HUES48 (cell line): ENCODE measurements at regions not wholly inside any gene's neighbourhood (a gene's known extent, or its start where the extent isn't known, plus 50 kb on each side); places are given as distances from the start of the nearest gene placed in this dataset.
"Not testable (repeated sequence)": the region's sequence is repeated elsewhere in the genome, so short reads cannot be mapped to it uniquely, and the experiment has no call there.

Experiments used
- H3K27ac ChIP-seq: one replicate; pipeline ENCODE4 v1.7.0; 2013; ENCODE audit warnings: low read depth, low read length, inconsistent platforms
- H3K27me3 ChIP-seq: 2 replicates; pipeline ENCODE4 v1.6.1; 2013; ENCODE audit warnings: mild to moderate bottlenecking, low read length; ENCODE audit not compliant: control insufficient read depth, insufficient read depth
- H3K36me3 ChIP-seq: 2 replicates; pipeline ENCODE4 v1.6.1; 2013; ENCODE audit warnings: low read length; ENCODE audit not compliant: control insufficient read depth, insufficient read depth
- H3K4me1 ChIP-seq: 2 replicates; pipeline ENCODE4 v1.6.1; 2013; ENCODE audit warnings: mild to moderate bottlenecking, low read length; ENCODE audit not compliant: control insufficient read depth, insufficient read depth
- H3K4me3 ChIP-seq: 2 replicates; pipeline ENCODE4 v1.5.1; 2013; ENCODE audit warnings: mild to moderate bottlenecking, low read depth, low read length
- H3K9ac ChIP-seq: 2 replicates; pipeline ENCODE4 v1.6.1; 2013; ENCODE audit warnings: mild to moderate bottlenecking, low read depth, low read length, moderate library complexity
- H3K9me3 ChIP-seq: 2 replicates; pipeline ENCODE4 v1.6.1; 2013; ENCODE audit warnings: low read length; ENCODE audit not compliant: control insufficient read depth, insufficient read depth

DNA sequence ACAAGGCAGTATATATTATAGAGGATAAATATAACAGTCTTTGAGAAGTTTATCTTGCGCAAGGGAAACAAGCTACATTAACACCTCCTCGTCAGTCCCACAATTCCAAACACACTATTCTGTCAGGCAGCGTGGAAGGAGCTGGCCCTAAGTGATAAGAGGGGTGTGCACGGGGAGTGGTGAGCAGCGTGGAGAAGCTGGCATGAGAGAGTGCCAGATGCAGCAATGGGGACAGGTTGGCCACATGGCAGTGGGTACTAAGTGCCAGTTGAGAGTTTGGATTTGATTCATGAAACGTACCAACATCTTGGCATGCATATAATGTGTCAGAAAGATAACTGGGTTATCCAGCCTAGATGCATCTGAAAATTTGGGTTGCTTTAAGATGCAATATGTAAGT is 460.2 kb downstream of the ICE1 start:
- Histone ChIP-seq H3K4me3 (no peak overlapping the region), H3K4me1 (no peaks in the 10 kb centered on the region), H3K27ac (no peak overlapping the region), H3K27me3 (no peaks in the 10 kb centered on the region; the same call in 1 of the 2 replicates), H3K9me3 (no peaks in the 10 kb centered on the region), H3K36me3 (no peaks in the 10 kb centered on the region), H3K9ac (no peak overlapping the region)

DNA sequence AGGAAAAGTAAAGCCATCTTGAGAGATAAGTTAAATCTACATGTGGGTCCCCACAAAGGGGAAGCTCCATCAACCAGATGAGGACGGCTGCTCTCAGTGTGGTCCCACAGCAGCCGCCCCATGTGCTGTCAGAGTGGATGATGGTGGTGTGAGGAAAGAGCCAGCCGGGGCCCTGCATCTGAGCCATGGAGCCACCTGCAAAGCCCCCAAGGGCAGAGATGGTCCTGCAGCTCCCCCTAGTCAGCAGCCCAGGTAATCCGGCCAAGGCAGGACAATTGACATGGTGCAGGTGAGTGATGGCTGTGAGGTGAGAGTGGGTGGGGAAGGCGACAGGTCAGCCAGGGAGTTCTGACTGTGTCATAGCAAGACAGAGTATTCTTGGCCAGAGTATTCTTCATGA is 458.8 kb downstream of the ICE1 start:
- H3K4me3 ChIP-seq = no peak overlapping the region
- no peak overlapping the region for H3K27ac ChIP-seq
- no peaks in the 10 kb centered on the region for H3K27me3 ChIP-seq
- no peaks in the 10 kb centered on the region for H3K36me3 ChIP-seq
- no peaks in the 10 kb centered on the region for H3K9me3 ChIP-seq
- H3K9ac ChIP-seq = no peak overlapping the region
- H3K4me1 ChIP-seq = no peaks in the 10 kb centered on the region

DNA sequence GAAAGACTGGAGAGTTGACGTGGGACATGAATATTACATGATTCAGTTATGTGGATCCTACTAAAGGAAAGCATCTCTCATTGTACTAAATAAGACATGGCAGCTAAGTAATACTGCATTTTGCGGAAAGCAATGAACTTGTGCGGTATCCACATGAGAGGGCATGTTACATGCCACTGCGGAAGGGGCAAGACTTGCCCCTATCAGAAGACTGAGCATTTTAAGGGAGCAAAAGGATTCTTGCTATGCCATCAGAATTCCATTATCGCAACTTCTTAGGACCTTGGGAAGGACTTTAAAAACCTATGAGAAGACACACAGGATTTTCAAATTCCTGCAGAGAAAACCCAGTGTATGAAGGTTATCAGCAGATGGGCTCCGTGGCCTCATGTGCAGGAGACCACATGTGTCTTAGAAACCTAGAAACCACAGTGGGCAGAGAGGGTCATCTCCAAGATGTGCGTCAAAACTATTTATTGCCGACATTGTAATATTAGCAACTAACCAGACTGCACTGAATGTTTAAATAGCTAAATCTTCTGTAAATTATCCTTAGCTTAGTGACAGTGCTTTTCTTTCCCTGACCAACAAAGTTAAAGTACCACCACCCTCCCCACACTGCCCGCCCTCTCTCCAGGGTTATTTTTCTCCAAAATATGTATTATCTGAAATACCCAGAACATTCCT is 457.7 kb downstream of the ICE1 start:
- no peak overlapping the region for H3K4me3 ChIP-seq

DNA sequence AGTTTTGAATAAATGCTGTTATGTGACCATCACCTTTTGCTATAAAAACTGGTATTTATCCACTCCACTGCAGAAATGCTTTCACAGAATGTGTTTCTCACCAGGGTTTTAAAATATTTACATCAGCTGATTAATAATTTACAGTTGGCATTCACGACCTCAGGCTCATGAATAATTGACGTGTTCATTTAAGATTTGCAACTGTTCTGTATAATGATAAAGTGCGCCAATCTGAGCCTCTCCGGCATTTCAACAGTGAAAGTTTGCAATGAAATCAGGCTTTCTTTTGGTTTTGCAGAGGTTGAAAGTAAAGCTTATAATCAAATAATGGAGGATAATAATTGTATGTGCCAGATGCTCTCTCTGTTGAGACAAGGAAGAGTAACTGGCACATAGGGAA is 434.9 kb downstream of the ICE1 start:
- no peak overlapping the region for H3K9ac ChIP-seq
- no peaks in the 10 kb centered on the region for H3K27me3 ChIP-seq
- H3K36me3 ChIP-seq = no peaks in the 10 kb centered on the region
- H3K27ac ChIP-seq = no peak overlapping the region
- no peaks in the 10 kb centered on the region for H3K4me1 ChIP-seq
- H3K4me3 ChIP-seq = no peak overlapping the region
- no peaks in the 10 kb centered on the region for H3K9me3 ChIP-seq

More for the DNA sequence above, 457.7 kb downstream of the ICE1 start:
- H3K27me3 ChIP-seq = no peaks in the 10 kb centered on the region
- no peak overlapping the region for H3K9ac ChIP-seq
- H3K27ac ChIP-seq = no peak overlapping the region
- H3K4me1 ChIP-seq = no peaks in the 10 kb centered on the region
- H3K9me3 ChIP-seq = no peaks in the 10 kb centered on the region
- no peaks in the 10 kb centered on the region for H3K36me3 ChIP-seq

DNA sequence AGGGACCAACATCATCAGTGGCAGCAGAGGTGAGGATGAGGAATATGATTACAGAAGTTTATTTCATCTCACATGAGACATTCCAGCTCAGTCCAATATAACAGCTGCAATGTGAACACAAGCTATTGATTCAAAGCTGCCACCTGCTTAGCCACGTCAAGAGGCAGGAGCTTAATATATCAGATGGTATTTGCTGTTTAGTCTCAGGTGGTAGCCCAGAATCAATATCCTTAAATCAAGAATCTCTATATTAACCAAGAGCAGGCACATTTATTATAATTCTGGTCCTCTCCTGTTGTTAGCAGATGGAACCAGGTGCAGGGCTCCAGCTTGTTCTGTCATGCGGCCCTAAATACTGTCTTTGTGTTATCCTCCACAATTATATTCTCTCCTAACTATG is 431.6 kb downstream of the ICE1 start:
- H3K27me3 ChIP-seq = no peaks in the 10 kb centered on the region
- no peak overlapping the region for H3K4me3 ChIP-seq

DNA sequence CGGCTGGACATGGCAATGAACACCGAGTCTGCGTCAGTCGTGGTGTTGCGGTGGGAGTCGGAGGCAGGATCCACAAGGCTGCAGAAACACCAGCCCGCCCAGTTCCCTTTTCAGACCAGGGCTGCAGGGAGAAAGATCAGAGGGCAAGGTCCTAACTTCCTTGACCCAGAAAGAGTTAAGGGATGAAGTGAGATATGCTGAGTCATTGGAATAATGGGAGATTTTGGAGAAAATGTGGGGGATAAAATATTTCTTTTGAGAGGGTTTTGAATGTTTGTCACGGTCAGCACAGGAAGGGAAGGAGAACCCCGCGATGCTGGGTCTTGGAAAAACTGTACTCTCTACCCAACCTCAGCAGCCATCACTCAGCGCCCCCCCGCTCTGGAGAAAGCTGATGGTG is 416.0 kb downstream of the ICE1 start:
- Histone ChIP-seq H3K9ac (no peak overlapping the region), H3K9me3 (no peaks in the 10 kb centered on the region), H3K27me3 (no peaks in the 10 kb centered on the region), H3K27ac (no peak overlapping the region), H3K4me1 (no peaks in the 10 kb centered on the region), H3K36me3 (no peaks in the 10 kb centered on the region), H3K4me3 (no peak overlapping the region)

More for the DNA sequence above, 431.6 kb downstream of the ICE1 start:
- H3K36me3 ChIP-seq = no peaks in the 10 kb centered on the region
- no peak overlapping the region for H3K27ac ChIP-seq
- H3K9ac ChIP-seq = no peak overlapping the region
- H3K4me1 ChIP-seq = no peaks in the 10 kb centered on the region
- no peaks in the 10 kb centered on the region for H3K9me3 ChIP-seq

DNA sequence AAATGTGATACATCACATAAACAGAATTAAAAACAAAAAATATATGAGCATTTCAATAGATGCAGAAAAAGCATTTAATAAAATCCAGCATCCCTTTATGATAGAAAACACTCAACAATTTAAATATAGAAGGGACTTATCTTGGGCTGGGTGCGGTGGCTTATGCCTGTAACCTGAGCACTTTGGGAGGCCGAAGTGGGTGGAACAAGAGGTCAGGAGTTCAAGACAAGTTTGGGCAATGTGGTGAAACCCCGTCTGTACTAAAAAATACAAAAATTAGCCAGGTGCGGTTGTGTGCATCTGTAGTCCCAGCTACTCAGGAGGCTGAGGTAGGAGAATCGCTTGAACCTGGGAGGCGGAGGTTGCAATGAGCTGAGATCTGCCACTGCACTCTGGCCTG is 409.1 kb downstream of the ICE1 start:
- not testable (repeated sequence) for H3K27me3 ChIP-seq, H3K27ac ChIP-seq, H3K4me3 ChIP-seq, H3K9me3 ChIP-seq, H3K4me1 ChIP-seq, H3K36me3 ChIP-seq, H3K9ac ChIP-seq

DNA sequence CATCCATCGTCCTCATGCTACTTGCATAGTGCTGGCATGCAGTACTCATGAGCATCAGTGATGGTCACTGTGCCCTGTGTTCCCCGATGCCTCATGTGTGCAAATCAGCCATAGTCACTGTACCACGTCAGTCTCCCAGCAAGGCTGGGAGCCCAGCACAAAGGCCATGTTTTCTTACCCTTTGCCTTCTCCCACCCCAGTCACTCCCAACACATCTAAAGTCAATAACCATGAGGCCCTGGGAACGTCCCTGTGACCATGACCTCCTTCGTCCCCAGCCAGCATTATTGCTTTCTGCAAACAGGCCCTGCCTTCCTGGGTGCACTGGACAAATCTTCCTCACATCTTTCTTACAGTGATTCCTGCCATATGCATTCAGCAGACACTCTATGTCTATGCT is 406.1 kb downstream of the ICE1 start:
- Histone ChIP-seq H3K36me3 (no peaks in the 10 kb centered on the region), H3K9me3 (no peaks in the 10 kb centered on the region), H3K4me1 (no peaks in the 10 kb centered on the region), H3K9ac (no peak overlapping the region), H3K27me3 (no peaks in the 10 kb centered on the region), H3K4me3 (no peak overlapping the region), H3K27ac (no peak overlapping the region)

DNA sequence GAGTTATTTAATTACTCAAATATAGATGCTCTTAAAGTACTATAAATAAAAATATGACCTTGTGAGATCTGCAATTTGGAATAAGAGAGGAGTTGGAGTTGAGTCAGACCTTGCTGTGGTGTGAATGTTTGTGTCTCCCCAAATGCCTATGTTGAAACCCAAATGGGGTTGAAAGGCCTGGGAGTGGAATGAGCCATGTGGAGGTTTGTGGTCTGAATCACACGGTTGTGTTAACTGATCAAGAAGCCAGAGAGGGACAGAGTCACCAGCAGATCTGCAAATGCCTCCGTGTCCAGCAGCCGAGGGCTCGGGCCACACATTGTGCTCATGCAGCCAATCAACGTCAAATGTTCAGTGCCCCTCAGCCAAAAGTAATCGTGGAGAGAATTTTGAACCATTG is 404.4 kb downstream of the ICE1 start:
- no peaks in the 10 kb centered on the region for H3K27me3 ChIP-seq

DNA sequence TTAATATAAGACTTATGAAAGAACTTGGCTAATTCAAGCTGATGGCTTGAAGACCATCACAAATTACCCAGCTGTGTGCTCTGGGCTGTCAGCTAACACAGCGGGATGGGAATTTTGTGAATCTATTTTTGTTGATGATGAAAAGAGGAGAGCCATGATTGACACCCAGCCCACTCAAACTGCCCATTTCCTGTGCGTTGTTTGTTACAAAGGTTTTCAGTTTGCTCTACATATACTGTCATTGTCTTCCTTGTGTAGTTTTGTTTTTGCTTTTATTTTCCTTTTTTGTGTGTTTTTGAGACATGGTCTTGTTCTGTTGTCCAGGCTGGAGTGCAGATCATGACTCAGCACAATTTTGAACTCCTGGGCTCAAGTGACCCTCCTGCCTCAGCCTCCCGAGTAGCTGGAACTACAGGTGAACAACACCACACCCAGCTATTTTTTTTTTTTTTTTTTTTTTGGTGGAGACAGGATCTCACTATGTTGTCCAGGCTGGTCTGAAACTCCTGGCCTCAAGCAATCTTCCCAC is 400.3 kb downstream of the ICE1 start:
- no peak overlapping the region for H3K4me3 ChIP-seq
- no peaks in the 10 kb centered on the region for H3K9me3 ChIP-seq
- no peaks in the 10 kb centered on the region for H3K4me1 ChIP-seq
- H3K27ac ChIP-seq = no peak overlapping the region
- no peaks in the 10 kb centered on the region for H3K27me3 ChIP-seq
- H3K36me3 ChIP-seq = no peaks in the 10 kb centered on the region
- no peak overlapping the region for H3K9ac ChIP-seq

More for the DNA sequence above, 404.4 kb downstream of the ICE1 start:
- Histone ChIP-seq H3K27ac (no peak overlapping the region), H3K9me3 (no peaks in the 10 kb centered on the region), H3K4me1 (no peaks in the 10 kb centered on the region), H3K4me3 (no peak overlapping the region), H3K9ac (no peak overlapping the region), H3K36me3 (no peaks in the 10 kb centered on the region)

DNA sequence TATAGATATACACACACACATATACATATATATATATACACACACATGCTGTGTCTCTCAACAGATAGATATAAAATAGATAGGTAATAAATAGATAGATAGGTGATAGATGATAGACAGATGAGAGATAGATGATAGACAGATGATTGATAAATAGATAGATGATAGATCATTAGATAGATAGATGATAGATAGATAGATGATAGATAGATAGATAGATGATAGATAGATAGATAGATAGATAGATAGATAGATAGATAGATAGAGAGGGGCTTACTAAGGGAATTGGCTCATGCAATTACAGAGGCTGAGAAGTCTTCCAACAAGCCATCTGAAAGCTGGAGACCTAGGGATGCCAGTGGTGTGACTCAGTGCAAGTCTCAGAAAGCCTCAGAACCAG is 394.5 kb downstream of the ICE1 start:
- Histone ChIP-seq H3K9me3 (no peaks in the 10 kb centered on the region), H3K9ac (no peak overlapping the region), H3K27me3 (no peaks in the 10 kb centered on the region), H3K36me3 (no peaks in the 10 kb centered on the region), H3K4me1 (no peaks in the 10 kb centered on the region), H3K4me3 (no peak overlapping the region), H3K27ac (no peak overlapping the region)
